Osteoblast (primary cell): ENCODE measurements at regions not wholly inside any gene's neighbourhood (a gene's known extent, or its start where the extent isn't known, plus 50 kb on each side); places are given as distances from the start of the nearest gene placed in this dataset.

Source experiments
- DNase-seq: peaks from one replicate; pipeline ENCODE4 v3.0.0; 2011; ENCODE audit warnings: low spot score, mixed read lengths; ENCODE audit not compliant: insufficient read length; ENCODE audit errors: missing footprints
- H2AFZ ChIP-seq: 2 replicates; pipeline ENCODE4 v1.6.0; 2011; ENCODE audit warnings: mild to moderate bottlenecking, low read length
- H3K27ac ChIP-seq: 2 replicates; pipeline ENCODE4 v1.5.1; 2011; ENCODE audit warnings: mild to moderate bottlenecking, low read depth, low read length, moderate library complexity
- H3K27me3 ChIP-seq: 2 replicates; pipeline ENCODE4 v1.6.0; 2012; ENCODE audit warnings: mild to moderate bottlenecking, control low read depth, inconsistent platforms, low read length, moderate library complexity; ENCODE audit not compliant: insufficient read depth
- H3K36me3 ChIP-seq: 2 replicates; pipeline ENCODE4 v1.5.1; 2011; ENCODE audit warnings: mild to moderate bottlenecking, low read length, control low read depth, moderate library complexity; ENCODE audit not compliant: insufficient read depth
- H3K4me1 ChIP-seq: 2 replicates; pipeline ENCODE4 v1.5.1; 2011; ENCODE audit warnings: mild to moderate bottlenecking, low read length, control low read depth, moderate library complexity; ENCODE audit not compliant: insufficient read depth
- H3K4me2 ChIP-seq: 2 replicates; pipeline ENCODE4 v1.6.0; 2011; ENCODE audit warnings: mild to moderate bottlenecking, low read length; ENCODE audit not compliant: insufficient read depth
- H3K4me3 ChIP-seq: fragments of 200-600 bp; sonication (generic); 3 replicates; pipeline ENCODE4 v1.5.1; 2012; ENCODE audit warnings: mild to moderate bottlenecking, low read length, inconsistent platforms; ENCODE audit not compliant: insufficient read depth
- H3K79me2 ChIP-seq: 2 replicates; pipeline ENCODE4 v1.6.0; 2012; ENCODE audit warnings: mild to moderate bottlenecking, low read length, control low read depth, inconsistent platforms; ENCODE audit not compliant: insufficient read depth
- H3K9me3 ChIP-seq: 2 replicates; pipeline ENCODE4 v1.5.1; 2011; ENCODE audit warnings: low read depth, low read length, control low read depth
- H4K20me1 ChIP-seq: 2 replicates; pipeline ENCODE4 v1.6.0; 2012; ENCODE audit warnings: mild to moderate bottlenecking, low read length, control low read depth; ENCODE audit not compliant: insufficient read depth
- CTCF ChIP-seq: IDR thresholded peaks from 2 replicates; pipeline ENCODE4 v1.5.1; 2011; ENCODE audit warnings: mild to moderate bottlenecking, low read depth, low read length, moderate library complexity; ENCODE audit errors: extremely low read depth

- Histone ChIP-seq H3K27ac (no peak overlapping the region), H3K4me2 (no peak overlapping the region), H3K27me3 (no peaks in the 10 kb centered on the region), H3K4me1 (no peaks in the 10 kb centered on the region), H4K20me1 (no peaks in the 10 kb centered on the region), H3K4me3 (no peak overlapping the region), H2AFZ (no peak overlapping the region), H3K79me2 (no peaks in the 10 kb centered on the region), H3K9me3 (no peaks in the 10 kb centered on the region), H3K36me3 (no peaks in the 10 kb centered on the region)
- no peak for DNase-seq
- TF ChIP-seq CTCF: no peak
Measured at GRCh38 chr10:81213370-81213769, 661.6 kb upstream of the NRG3 start.

DNA sequence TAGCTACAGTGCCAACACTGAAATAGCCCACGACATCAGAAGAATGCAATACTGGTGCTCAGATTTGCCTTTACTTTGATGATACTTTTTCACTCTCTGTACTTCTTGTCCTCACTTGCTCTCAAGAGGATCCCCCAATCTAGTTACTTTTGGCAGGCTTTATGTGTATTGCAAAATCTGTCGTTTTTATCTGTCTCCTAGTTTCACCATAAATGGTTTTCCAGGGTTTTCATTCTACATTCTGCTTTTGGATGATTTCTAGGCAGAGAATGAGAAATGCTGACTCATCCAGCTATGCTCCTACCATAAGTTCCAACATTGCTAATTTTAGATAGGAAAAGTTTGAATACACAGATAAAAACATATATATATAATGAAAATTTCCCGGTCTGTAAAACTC is 659.5 kb upstream of the NRG3 start:
- Histone ChIP-seq H3K4me3 (no peak overlapping the region), H3K4me1 (no peaks in the 10 kb centered on the region), H3K27ac (no peak overlapping the region), H3K9me3 (no peaks in the 10 kb centered on the region), H3K79me2 (no peaks in the 10 kb centered on the region), H3K27me3 (no peaks in the 10 kb centered on the region), H4K20me1 (no peaks in the 10 kb centered on the region), H2AFZ (no peak overlapping the region), H3K36me3 (no peaks in the 10 kb centered on the region), H3K4me2 (no peak overlapping the region)
- TF ChIP-seq CTCF: no peak
- DNase-seq: no peak

DNA sequence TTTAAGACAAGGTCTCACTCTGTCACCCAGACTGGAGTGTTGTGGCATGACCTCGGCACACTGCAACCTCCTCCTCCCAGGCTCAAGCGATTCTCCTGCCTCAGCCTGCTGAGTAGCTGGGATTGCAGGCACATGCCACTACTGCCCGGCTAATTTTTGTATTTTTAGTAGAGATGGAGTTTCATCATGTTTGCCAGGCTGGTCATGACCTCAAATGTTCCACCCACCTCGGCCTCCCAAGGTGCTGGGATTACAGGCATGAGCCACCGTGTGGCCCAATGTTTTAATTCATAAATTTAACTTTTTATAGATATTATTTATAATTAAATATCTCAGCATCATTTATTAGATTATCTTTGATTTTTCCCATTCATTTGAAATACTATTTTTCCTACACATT is 658.0 kb upstream of the NRG3 start:
- no peak overlapping the region for H3K27ac ChIP-seq
- no peaks in the 10 kb centered on the region for H3K9me3 ChIP-seq
- no peak overlapping the region for H3K4me2 ChIP-seq
- TF ChIP-seq CTCF: no peak
- H3K79me2 ChIP-seq: no peaks in the 10 kb centered on the region
- DNase-seq: no peak
- H3K4me3 ChIP-seq: no peak overlapping the region
- no peak overlapping the region for H2AFZ ChIP-seq
- H3K36me3 ChIP-seq: no peaks in the 10 kb centered on the region
- no peaks in the 10 kb centered on the region for H4K20me1 ChIP-seq
- no peaks in the 10 kb centered on the region for H3K27me3 ChIP-seq
- no peaks in the 10 kb centered on the region for H3K4me1 ChIP-seq

DNA sequence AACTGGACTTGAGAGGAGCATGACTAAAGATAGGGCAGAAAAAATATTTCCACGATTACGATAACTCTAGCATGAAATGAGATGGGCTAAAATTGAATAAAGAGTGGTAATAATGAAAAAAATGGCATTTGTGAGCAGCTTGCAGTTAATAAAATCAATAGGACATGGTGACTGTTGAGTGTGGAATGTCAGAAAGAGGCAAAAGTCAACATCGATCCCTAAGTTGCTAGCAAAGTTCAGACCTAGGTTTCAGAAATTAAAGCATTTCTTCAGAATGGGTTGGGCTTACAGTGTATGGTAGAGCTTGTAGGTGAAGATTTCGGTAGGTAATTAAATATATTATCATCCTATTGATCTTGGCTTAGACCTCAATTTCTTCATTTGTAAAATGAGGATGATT is 656.7 kb upstream of the NRG3 start:
- H3K9me3 ChIP-seq: no peaks in the 10 kb centered on the region
- TF ChIP-seq CTCF: no peak
- H3K27me3 ChIP-seq: no peaks in the 10 kb centered on the region
- no peaks in the 10 kb centered on the region for H3K79me2 ChIP-seq
- no peaks in the 10 kb centered on the region for H3K36me3 ChIP-seq
- H2AFZ ChIP-seq: no peak overlapping the region
- no peak overlapping the region for H3K27ac ChIP-seq
- no peak for DNase-seq
- H3K4me1 ChIP-seq: no peaks in the 10 kb centered on the region
- H3K4me3 ChIP-seq: no peak overlapping the region
- H4K20me1 ChIP-seq: no peaks in the 10 kb centered on the region
- no peak overlapping the region for H3K4me2 ChIP-seq
